ENCODE measurements at regions not wholly inside any gene's neighbourhood (a gene's known extent, or its start where the extent isn't known, plus 50 kb on each side); places are given as distances from the start of the nearest gene placed in this dataset.

DNA sequence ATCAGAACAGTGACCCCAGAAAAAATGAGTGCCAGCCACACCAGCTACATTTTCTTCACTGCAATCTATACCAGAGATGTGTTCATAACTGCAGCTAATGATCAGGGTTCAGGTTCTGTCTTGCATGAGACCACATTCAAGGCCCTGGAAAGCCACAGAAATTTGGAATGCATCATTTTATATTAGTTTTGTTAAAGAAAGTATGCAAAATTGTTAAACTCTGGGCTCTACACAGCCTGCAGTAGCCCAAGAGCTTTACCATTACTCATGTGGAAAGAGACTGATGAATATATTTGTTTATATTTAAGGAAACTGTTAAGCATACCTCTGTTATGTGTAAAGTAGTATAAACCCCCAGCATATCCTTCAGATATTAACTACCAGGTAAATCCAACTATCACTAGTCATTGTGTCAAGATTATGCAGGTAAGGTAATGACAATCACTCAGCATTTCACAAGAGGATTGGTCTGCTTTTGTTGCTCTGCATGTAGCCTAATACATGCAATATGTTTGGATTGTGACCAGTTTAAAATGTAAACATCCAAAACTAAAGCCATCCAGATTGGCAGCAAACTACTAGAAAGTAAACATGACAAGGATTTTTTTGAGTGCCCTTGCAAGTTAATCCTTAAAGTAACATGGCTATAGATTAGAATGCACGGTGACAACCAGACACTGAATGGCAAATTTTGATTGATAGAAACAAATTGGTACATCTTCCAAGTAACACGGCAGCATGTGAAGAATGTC, 429.1 kb upstream of the ARGLU1 start:
- CTCF ChIA-PET: interaction anchor here (1.5 to 1.6 kb wide), 2 partner anchors 14 to 17 kb away, joined by 4 read pairs; no protein-coding TSS in a partner anchor
- DNase-seq (ENCODE audit: extremely low spot score): no peak
- TF ChIP-seq, protein P1, sequence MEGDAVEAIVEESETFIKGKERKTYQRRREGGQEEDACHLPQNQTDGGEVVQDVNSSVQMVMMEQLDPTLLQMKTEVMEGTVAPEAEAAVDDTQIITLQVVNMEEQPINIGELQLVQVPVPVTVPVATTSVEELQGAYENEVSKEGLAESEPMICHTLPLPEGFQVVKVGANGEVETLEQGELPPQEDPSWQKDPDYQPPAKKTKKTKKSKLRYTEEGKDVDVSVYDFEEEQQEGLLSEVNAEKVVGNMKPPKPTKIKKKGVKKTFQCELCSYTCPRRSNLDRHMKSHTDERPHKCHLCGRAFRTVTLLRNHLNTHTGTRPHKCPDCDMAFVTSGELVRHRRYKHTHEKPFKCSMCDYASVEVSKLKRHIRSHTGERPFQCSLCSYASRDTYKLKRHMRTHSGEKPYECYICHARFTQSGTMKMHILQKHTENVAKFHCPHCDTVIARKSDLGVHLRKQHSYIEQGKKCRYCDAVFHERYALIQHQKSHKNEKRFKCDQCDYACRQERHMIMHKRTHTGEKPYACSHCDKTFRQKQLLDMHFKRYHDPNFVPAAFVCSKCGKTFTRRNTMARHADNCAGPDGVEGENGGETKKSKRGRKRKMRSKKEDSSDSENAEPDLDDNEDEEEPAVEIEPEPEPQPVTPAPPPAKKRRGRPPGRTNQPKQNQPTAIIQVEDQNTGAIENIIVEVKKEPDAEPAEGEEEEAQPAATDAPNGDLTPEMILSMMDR (IDR thresholded peaks at IDR 0.05; ENCODE audit: control extremely low read depth, extremely low read depth, low read depth, missing control alignments): no peak
- POLR2A ChIA-PET: no interaction called here

GRCh38 chr13:106990594-106990993, 422.7 kb upstream of the ARGLU1 start:
- CTCF ChIA-PET: no interaction called here
- TF ChIP-seq, protein P1 (IDR thresholded peaks at IDR 0.05; ENCODE audit: control extremely low read depth, extremely low read depth, low read depth, missing control alignments): no peak
- no peak for DNase-seq (ENCODE audit: extremely low spot score)
- POLR2A ChIA-PET: no interaction called here

GRCh38 chr13:106989876-106990275, 421.9 kb upstream of the ARGLU1 start:
- DNase-seq (ENCODE audit: extremely low spot score): no peak
- ChIA-PET CTCF (interaction anchor here (1.2 kb wide), 1 partner anchor 12 kb away, joined by 3 read pairs; no protein-coding TSS in a partner anchor), POLR2A (no interaction called here)
- TF ChIP-seq, protein P1 (IDR thresholded peaks at IDR 0.05; ENCODE audit: control extremely low read depth, extremely low read depth, low read depth, missing control alignments): no peak

DNA sequence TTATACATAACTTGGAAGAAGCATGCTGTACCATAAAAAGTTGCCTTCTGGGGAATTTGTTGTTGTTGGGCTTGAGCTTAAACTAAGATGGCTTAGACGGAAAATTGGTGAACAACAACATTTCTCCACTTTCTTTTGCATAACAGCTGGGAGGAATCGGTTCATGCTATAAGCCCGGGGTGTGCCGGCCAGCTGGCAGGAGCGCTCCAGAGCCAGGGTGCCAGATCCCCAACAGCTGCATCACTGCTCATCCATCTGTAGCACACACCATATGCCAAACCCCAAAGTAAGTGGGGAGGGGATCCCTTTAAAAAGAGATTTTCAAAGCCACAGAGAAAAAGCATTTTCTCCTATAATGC, 419.5 kb upstream of the ARGLU1 start:
- TF ChIP-seq, protein P1 (IDR thresholded peaks at IDR 0.05; ENCODE audit: control extremely low read depth, extremely low read depth, low read depth, missing control alignments): no peak
- CTCF ChIA-PET: interaction anchor here (1.0 kb wide), 1 partner anchor 8 kb away, joined by 3 read pairs; no protein-coding TSS in a partner anchor
- DNase-seq (ENCODE audit: extremely low spot score): no peak
- POLR2A ChIA-PET: no interaction called here

DNA sequence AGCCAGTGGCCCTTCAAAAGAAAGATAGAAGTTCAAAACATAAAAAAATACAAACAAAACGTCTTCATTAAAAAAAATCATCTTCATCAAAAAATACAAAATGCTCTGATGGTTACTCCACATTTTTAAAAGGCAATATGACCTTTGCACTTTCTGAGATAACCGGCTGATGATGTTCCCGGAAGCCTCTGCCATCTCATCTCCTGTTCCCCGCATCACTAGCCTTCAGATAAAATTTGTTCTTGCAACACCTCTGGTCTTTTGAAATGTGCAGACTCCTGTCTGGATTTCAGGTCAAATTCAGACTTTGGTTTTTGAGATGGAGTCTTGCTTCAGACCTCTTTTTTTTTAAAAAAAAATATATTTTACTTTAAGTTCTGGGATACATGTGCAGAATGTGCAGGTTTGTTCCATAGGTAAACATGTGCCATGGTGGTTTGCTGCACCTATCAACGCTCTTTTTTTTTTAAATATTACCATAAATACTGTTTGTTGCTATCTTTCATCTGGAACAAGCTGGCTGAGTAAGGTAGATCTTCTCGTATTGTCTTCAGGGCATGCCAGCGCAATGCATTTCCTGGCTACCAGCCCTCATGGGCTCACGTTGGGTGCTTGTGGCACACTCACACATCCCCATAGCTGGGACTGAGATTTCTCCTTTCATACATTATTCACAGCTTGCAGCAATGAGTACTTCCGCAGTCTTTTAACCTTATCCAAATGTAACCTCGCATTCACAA, 418.9 kb upstream of the ARGLU1 start:
- TF ChIP-seq, protein P1 (IDR thresholded peaks at IDR 0.05; ENCODE audit: control extremely low read depth, extremely low read depth, low read depth, missing control alignments): no peak
- ChIA-PET POLR2A (no interaction called here), CTCF (interaction anchor here (1.0 kb wide), 1 partner anchor 9 kb away, joined by 3 read pairs; no protein-coding TSS in a partner anchor)
- no peak for DNase-seq (ENCODE audit: extremely low spot score)

- DNase-seq (ENCODE audit: extremely low spot score): no peak
- ChIA-PET CTCF (no interaction called here), POLR2A (no interaction called here)
- TF ChIP-seq, protein P1 (IDR thresholded peaks at IDR 0.05; ENCODE audit: control extremely low read depth, extremely low read depth, low read depth, missing control alignments): no peak
Observed at GRCh38 chr13:106986033-106986484, 418.1 kb upstream of the ARGLU1 start.
